HCEC 1CT (cell line): ENCODE measurements at regions not wholly inside any gene's neighbourhood (a gene's known extent, or its start where the extent isn't known, plus 50 kb on each side); places are given as distances from the start of the nearest gene placed in this dataset.
"Not testable (repeated sequence)": the region's sequence is repeated elsewhere in the genome, so short reads cannot be mapped to it uniquely, and the experiment has no call there.

Source experiments
- DNase-seq: peaks from one replicate; pipeline ENCODE4 v3.0.0-alpha.2; 2017

GRCh38 chr2:186399082-186399644 is 86.9 kb upstream of the ZC3H15 start:
- no peak for DNase-seq

DNA sequence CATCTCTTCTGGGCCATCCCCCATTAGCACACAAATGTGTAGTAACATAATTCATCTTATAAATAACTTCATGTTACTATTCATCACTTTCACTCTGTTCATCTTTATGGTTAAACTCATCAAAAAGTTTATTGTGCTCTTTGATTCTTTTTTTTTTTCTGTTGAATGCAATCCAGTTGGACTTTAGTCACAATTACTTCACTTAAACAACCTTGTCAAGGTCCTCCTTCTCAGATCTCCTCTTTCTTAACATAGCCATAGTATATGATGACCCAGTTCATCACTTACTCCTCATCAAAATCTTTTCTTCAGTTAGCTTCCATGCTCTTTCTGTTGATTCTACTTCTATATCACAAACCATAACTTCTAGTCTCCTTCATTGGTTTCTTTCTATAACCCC is 80.2 kb upstream of the ZC3H15 start:
- no peak for DNase-seq

DNA sequence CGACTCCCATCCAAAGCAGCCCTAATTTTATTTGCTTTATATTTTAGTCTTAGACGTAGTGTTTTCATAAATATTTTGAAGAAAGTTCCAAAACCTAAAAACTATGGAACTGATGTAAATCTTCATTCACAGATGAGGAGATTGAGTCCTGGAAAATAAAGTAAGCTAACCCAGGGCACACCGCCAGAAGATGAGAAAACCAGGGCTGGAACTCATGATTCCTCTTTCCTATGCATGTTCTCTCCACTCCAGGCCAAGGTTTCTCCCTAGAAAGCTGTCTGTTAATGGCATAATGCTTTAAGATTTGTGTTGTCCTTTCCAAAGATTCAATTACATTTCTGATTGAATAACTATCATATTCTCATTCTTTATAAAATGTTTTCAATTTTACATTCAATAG is 78.4 kb upstream of the ZC3H15 start:
- no peak for DNase-seq

DNA sequence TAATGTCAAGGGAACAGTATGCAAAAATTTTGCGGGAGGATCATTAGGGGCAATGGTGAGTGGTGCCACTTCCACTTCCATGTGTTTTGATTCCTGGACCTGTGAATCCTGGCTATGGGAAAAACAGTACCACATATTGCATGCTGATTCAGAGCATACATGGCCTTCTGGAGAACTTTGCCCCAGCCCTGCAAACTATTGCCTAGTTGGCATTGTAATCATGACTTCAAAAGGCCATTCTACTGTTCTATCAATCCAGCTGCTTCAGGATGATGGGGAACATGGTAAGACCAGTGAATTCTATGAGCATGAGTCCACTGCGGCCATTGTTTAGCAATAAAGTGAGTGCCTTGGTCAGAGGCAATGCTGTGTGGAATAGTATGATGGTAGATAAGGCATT is 75.3 kb upstream of the ZC3H15 start:
- no peak for DNase-seq

GRCh38 chr2:186422226-186422625 is 63.8 kb upstream of the ZC3H15 start:
- DNase-seq = peak; percentile 87

GRCh38 chr2:186423481-186423880 is 62.6 kb upstream of the ZC3H15 start:
- no peak for DNase-seq

DNA sequence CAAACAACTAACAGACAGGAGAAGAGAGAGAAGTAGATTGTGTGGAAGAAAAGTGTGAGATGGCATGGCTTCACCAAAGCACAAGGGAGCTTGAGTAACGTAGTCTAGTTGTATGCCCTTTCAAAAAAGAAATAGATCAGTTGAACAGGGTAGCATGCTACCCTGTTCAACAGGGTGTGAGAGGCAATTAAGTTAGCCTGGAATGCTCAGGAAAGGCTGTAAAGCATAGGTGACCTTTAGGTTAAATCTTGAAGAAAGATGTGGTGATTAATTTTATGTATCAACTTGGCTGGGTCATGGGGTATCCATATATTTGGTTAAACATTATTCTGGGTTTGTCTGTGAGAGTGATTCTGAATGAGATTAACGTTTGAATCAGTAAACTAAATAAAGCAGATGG is 61.8 kb upstream of the ZC3H15 start:
- no peak for DNase-seq

DNA sequence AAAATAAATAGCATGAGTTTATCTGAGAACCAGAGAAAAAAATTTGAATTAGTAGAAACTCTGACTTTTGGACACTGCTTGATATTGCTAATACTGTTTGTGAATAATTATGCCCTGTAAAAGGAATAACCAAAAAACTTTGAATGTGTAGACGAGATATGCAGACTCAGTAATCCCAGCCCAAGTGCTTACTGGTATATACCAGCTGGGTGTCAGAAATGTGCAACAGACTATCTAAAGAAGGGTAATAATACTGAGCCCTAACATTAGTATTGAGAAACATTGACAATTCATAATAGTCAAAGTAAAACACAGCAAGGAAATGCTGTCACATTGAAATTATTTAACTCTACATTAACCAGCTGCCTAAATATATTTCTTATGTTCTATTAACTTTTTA is 60.5 kb upstream of the ZC3H15 start:
- DNase-seq = no peak

- DNase-seq = no peak
These were observed 59.7 kb upstream of the ZC3H15 start for GRCh38 chr2:186426153-186427016.

- not testable (repeated sequence) for DNase-seq
These were observed 59.1 kb upstream of the ZC3H15 start for GRCh38 chr2:186427017-186427350.

DNA sequence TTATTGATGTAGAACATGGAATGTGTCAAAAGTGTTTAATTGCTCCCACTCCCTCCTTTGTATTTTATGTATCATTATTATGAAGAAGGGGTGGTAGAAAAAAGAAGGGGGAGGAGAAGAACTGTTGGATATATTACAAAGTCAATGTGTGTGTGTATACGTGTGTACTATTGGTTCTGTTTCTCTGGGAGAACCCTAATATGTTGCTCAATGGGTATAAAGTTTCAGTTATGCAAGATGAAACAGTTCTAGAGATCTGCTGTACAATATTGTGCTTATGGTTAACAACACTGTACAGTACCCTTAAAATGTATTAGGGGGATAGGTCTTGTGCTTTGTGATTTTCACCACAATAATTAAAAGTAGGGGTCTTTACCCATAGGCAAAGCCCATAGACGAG is 58.1 kb upstream of the ZC3H15 start:
- DNase-seq = no peak

DNA sequence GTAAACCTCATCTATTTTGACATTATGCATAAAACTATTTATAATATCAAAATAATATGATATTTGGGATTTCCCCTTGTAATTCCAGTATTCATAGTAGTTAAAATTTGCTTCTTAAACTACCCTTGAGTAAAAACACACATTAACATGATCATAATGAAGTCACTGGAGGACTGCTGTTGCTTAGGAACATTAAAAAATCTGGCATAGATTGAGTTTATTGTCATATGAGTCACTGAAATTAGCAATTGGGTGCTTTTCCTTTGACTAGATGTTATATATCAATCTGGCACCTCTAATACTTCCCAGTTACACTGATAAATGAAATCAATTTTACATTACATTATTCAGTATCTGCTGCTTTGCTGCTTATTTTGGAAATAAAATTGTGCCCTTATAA is 57.0 kb upstream of the ZC3H15 start:
- DNase-seq = peak; percentile 34

- no peak for DNase-seq
These were observed 54.8 kb upstream of the ZC3H15 start for GRCh38 chr2:186431306-186431705.

GRCh38 chr2:186433040-186433439 is 53.0 kb upstream of the ZC3H15 start:
- no peak for DNase-seq

- no peak for DNase-seq
These were observed 52.2 kb upstream of the ZC3H15 start for GRCh38 chr2:186433777-186434432.
